Neural crest cell (in vitro differentiated cells): ENCODE measurements at regions not wholly inside any gene's neighbourhood (a gene's known extent, or its start where the extent isn't known, plus 50 kb on each side); places are given as distances from the start of the nearest gene placed in this dataset.

Experiments
- DNase-seq: peaks from one replicate; pipeline ENCODE4 v3.0.0; 2021; ENCODE audit warnings: low read depth, mixed read lengths, low spot score
- H3K27ac Mint-ChIP-seq: one replicate; pipeline ENCODE4 v1.8.0; 2021; ENCODE audit warnings: mild to moderate bottlenecking, mixed read lengths; ENCODE audit not compliant: unreplicated experiment
- H3K27me3 Mint-ChIP-seq: 2 replicates; pipeline ENCODE4 v1.8.0; 2021; ENCODE audit warnings: low read depth, mild to moderate bottlenecking, mixed read lengths
- H3K36me3 Mint-ChIP-seq: 2 replicates; pipeline ENCODE4 v1.8.0; 2021; ENCODE audit warnings: low read depth, mild to moderate bottlenecking, mixed read lengths
- H3K4me1 Mint-ChIP-seq: 2 replicates; pipeline ENCODE4 v1.8.0; 2021; ENCODE audit warnings: mixed read lengths
- H3K4me3 Mint-ChIP-seq: one replicate; pipeline ENCODE4 v1.8.0; 2021; ENCODE audit warnings: mild to moderate bottlenecking, mixed read lengths
- H3K9me3 Mint-ChIP-seq: 2 replicates; pipeline ENCODE4 v1.8.0; 2021; ENCODE audit warnings: mixed read lengths
- CTCF ChIP-seq: fragments of 200-600 bp; sonication (generic); conservative IDR thresholded peaks from 2 replicates; pipeline ENCODE4 v1.5.0; 2021; ENCODE audit warnings: antibody characterized with exemption, mild to moderate bottlenecking

GRCh38 chr4:3388471-3389232 lies 53.1 kb upstream of the HGFAC start:
- Mint-ChIP-seq H3K27me3 (no peaks in the 10 kb centered on the region), H3K4me1 (peaks cover 47% of the 10 kb centered on the region), H3K9me3 (no peaks in the 10 kb centered on the region), H3K27ac (no peak overlapping the region), H3K4me3 (peak overlapping the region; percentile 49), H3K36me3 (peaks cover 2% of the 10 kb centered on the region)
- no peak for TF ChIP-seq CTCF
- DNase-seq, result peak; percentile 34

- no peak for DNase-seq
- Mint-ChIP-seq H3K4me1 (peaks cover 47% of the 10 kb centered on the region), H3K4me3 (peak overlapping the region; percentile 12), H3K27ac (peak overlapping the region; percentile 92), H3K36me3 (no peaks in the 10 kb centered on the region), H3K9me3 (no peaks in the 10 kb centered on the region), H3K27me3 (no peaks in the 10 kb centered on the region)
- no peak for TF ChIP-seq CTCF
Observed at GRCh38 chr4:3389233-3390215, 52.2 kb upstream of the HGFAC start.

GRCh38 chr4:3390288-3390811 lies 51.4 kb upstream of the HGFAC start:
- Mint-ChIP-seq H3K9me3 (peaks cover 2% of the 10 kb centered on the region), H3K4me3 (no peak overlapping the region), H3K36me3 (peaks cover 3% of the 10 kb centered on the region), H3K27ac (peak overlapping the region; percentile 93), H3K4me1 (peaks cover 47% of the 10 kb centered on the region), H3K27me3 (no peaks in the 10 kb centered on the region)
- no peak for TF ChIP-seq CTCF
- no peak for DNase-seq

- Mint-ChIP-seq H3K36me3 (peaks cover 6% of the 10 kb centered on the region), H3K4me1 (peaks cover 46% of the 10 kb centered on the region), H3K4me3 (no peak overlapping the region), H3K27me3 (no peaks in the 10 kb centered on the region), H3K9me3 (peaks cover 7% of the 10 kb centered on the region), H3K27ac (no peak overlapping the region)
- TF ChIP-seq CTCF, result no peak
- DNase-seq, result no peak
Observed at GRCh38 chr4:3391422-3391821, 50.3 kb upstream of the HGFAC start.
